Lower leg skin (tissue), 3 donors: ENCODE measurements at regions not wholly inside any gene's neighbourhood (a gene's known extent, or its start where the extent isn't known, plus 50 kb on each side); places are given as distances from the start of the nearest gene placed in this dataset.

ENCODE experiments used
- CTCF ChIP-seq, 3 donors: fragments of 450-650 bp; IDR thresholded peaks; one replicate each; pipeline ENCODE4 v1.5.1; 2016; ENCODE audit warnings: antibody characterized with exemption in 3 of 3, mild to moderate bottlenecking in 3 of 3, moderate library complexity in 2 of 3
- POLR2A ChIP-seq, 2 donors: fragments of 450-650 bp; IDR thresholded peaks; one replicate each; pipeline ENCODE4 v1.6.1; 2016 to 2017; ENCODE audit warnings: antibody characterized with exemption in 2 of 2, mild to moderate bottlenecking in 1 of 2, moderate library complexity in 1 of 2

GRCh38 chr14:38065106-38065762, 142.5 kb upstream of the SSTR1 start:
- TF ChIP-seq CTCF (IDR thresholded peaks at IDR 0.05) = no peak
- no peak for TF ChIP-seq POLR2A (IDR thresholded peaks at IDR 0.05)
